SJSA1 (cell line): ENCODE measurements at regions not wholly inside any gene's neighbourhood (a gene's known extent, or its start where the extent isn't known, plus 50 kb on each side); places are given as distances from the start of the nearest gene placed in this dataset.

Experiments used
- DNase-seq, 2 experiments: peaks; one replicate each; pipeline ENCODE4 v3.0.0-alpha.2; 2015 to 2020; ENCODE audit warnings: low spot score in 2 of 2, low read depth in 1 of 2
- H3K27ac ChIP-seq: fragments of 250-450 bp; sonication (Bioruptor Pico); 2 replicates; pipeline ENCODE4 v1.5.1; 2020; ENCODE audit warnings: mild to moderate bottlenecking, moderate library complexity
- H3K27me3 ChIP-seq: fragments of 250-450 bp; sonication (Bioruptor Pico); replicated peaks from 2 replicates; pipeline ENCODE4 v1.5.1; 2020; ENCODE audit warnings: mild to moderate bottlenecking, moderate library complexity
- H3K36me3 ChIP-seq: fragments of 250-450 bp; sonication (Bioruptor Pico); 2 replicates; pipeline ENCODE4 v1.5.1; 2020; ENCODE audit warnings: mild to moderate bottlenecking
- H3K4me1 ChIP-seq: fragments of 250-450 bp; sonication (Bioruptor Pico); replicated peaks from 2 replicates; pipeline ENCODE4 v1.6.1; 2021; ENCODE audit warnings: mild to moderate bottlenecking
- H3K4me3 ChIP-seq: fragments of 250-450 bp; sonication (Bioruptor Pico); 2 replicates; pipeline ENCODE4 v1.5.1; 2020; ENCODE audit warnings: mild to moderate bottlenecking
- H3K9me3 ChIP-seq: fragments of 250-450 bp; sonication (Bioruptor Pico); replicated peaks from 2 replicates; pipeline ENCODE4 v1.5.1; 2020; ENCODE audit warnings: mild to moderate bottlenecking

DNA sequence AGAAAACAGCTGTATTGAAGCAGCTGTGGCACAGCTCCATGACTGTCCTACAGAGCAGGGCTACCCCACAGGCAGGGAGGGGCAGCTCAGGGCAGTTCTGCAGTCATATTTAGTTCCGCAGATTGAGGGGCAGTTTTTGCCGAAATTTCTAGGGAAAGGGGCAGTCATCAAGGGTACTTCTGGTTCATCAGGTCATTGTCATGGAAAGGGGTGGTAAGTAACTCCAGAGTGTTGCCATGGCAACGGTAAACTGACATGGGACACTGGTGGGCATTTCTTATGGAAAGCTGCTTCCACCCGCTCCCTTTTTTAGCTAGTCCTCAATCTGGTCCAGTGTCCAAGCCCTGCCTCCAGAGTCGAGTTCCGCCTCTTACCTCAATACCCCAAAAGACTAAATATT lies 702.8 kb downstream of the LIG4 start:
- Histone ChIP-seq H3K36me3 (no peaks in the 10 kb centered on the region), H3K27ac (no peak overlapping the region), H3K27me3 (no peaks in the 10 kb centered on the region), H3K9me3 (no peaks in the 10 kb centered on the region), H3K4me3 (no peak overlapping the region), H3K4me1 (peaks cover 19% of the 10 kb centered on the region)
- DNase-seq, result no peak

DNA sequence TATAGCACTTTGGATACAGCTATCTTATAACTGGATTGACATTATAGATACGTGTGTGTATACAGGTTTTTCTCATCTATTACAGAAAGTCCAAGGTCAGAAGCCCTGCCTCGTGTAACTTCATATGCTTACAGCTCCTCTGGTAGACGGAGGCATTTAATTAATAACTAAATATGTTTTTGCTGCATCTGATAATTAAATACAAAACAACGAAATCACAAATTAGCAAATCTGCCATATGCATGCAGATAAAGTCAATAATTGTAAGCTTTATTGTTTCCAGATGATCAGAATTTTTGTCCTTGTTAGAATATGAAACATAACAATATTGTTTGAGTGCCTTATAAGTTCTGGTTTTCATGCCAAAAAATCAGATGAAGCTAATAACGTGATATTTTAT lies 717.7 kb downstream of the LIG4 start:
- Histone ChIP-seq H3K36me3 (no peaks in the 10 kb centered on the region), H3K9me3 (no peaks in the 10 kb centered on the region), H3K27me3 (no peaks in the 10 kb centered on the region), H3K27ac (no peak overlapping the region), H3K4me3 (no peak overlapping the region), H3K4me1 (no peaks in the 10 kb centered on the region)
- DNase-seq, result no peak

DNA sequence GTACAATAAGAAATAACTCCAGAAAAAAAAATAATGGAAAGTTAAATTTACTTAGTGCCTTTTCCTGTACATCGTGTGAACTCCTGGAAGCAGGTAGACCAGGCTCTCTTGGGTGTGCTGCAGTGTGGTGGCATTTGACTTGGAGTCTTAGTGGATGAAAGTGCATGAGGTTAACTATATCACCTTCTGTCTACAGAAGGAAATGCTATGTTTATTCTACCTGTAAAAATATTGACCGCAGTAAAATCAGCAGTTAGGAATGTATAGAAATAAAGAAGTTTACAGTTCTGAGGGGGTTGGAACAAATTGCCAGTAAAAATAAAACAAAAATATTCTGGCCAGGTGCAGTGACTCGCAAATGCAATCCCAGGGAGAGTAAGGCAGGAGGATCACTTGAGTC lies 722.1 kb downstream of the LIG4 start:
- no peaks in the 10 kb centered on the region for H3K27me3 ChIP-seq
- no peak overlapping the region for H3K27ac ChIP-seq
- no peaks in the 10 kb centered on the region for H3K4me1 ChIP-seq
- no peak overlapping the region for H3K4me3 ChIP-seq
- DNase-seq, result no peak
- no peaks in the 10 kb centered on the region; the same call in 1 of the 2 replicates for H3K9me3 ChIP-seq
- no peaks in the 10 kb centered on the region for H3K36me3 ChIP-seq

DNA sequence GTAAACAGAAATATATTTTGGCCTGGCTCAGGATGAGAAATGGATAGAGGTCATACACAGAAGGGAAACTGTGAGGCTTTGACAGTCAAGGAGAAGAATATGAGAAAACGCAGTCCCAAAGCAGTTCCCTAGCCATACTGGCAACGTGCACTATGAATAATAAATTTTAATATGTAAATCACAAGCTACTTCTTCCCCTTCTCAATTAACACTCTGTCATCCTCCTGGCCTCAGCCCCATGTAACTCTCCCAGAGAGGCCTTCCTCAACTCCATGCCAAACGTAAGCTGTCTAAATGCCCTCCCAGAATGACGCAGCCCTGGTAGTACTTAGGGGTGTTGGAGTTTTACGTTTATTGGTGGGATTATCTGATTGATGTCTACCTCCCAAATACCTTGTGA lies 732.6 kb downstream of the LIG4 start:
- Histone ChIP-seq H3K36me3 (no peaks in the 10 kb centered on the region), H3K27me3 (no peaks in the 10 kb centered on the region; the same call in 1 of the 2 replicates), H3K27ac (no peak overlapping the region), H3K4me1 (no peaks in the 10 kb centered on the region), H3K4me3 (no peak overlapping the region), H3K9me3 (0 out of 2 replicates have a peak, but pooled peaks cover 3% of the 10 kb centered on the region)
- DNase-seq, result no peak

DNA sequence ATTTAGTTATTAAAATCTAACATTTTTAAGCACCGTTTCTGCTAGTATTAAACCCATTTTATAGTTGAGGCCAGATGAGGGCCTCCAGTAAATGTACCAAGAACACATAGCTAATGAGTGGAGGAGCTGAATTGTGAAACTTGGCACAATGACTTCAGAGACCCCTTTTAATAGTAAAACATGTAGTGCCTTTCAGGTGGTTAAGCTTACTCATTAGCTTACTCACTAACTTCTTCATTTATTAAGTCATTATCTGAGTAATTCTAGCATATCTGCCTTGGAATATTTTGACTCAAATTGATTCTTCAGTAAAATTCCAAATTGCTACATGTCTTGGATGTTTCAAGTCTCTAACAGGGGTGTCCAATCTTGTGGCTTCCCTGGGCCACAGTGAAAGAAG lies 735.2 kb downstream of the LIG4 start:
- no peaks in the 10 kb centered on the region for H3K9me3 ChIP-seq
- H3K4me3 ChIP-seq, result no peak overlapping the region
- H3K36me3 ChIP-seq, result no peaks in the 10 kb centered on the region
- DNase-seq, result no peak
- peaks cover 2% of the 10 kb centered on the region; the same call in 1 of the 2 replicates for H3K27me3 ChIP-seq
- H3K27ac ChIP-seq, result no peak overlapping the region
- H3K4me1 ChIP-seq, result no peaks in the 10 kb centered on the region

DNA sequence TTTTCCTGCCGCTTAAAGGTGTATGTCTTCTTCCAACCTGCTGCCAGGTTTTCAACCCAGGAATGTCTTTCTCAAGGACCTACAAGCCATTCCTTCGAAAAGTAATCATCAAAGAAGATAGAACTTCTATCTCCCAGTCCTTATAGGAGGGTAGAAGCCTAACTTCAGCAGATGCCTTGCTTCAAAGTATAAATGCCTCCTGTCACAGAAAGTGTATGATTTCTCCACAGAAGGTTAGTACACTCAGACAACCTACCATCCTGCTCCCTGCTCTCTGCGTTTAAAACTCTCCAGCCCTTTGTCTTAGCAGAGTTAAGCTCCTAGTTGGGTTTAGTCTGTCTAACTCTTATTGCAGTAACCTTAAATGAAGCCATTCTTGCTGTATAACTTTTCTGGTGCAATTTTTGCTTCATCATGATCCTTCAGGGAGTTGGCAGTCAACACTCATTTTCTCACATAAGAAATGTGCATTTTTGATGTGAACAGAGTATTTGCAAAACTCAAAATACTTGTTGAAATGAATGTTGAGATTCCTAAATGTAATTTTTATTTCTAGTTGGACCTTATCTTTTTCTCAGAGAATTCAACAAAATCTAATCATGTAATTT lies 737.5 kb downstream of the LIG4 start:
- Histone ChIP-seq H3K9me3 (no peaks in the 10 kb centered on the region), H3K27ac (no peak overlapping the region), H3K4me1 (no peaks in the 10 kb centered on the region), H3K27me3 (peaks cover 3% of the 10 kb centered on the region; the same call in 1 of the 2 replicates), H3K36me3 (no peaks in the 10 kb centered on the region), H3K4me3 (no peak overlapping the region)
- DNase-seq, result no peak

DNA sequence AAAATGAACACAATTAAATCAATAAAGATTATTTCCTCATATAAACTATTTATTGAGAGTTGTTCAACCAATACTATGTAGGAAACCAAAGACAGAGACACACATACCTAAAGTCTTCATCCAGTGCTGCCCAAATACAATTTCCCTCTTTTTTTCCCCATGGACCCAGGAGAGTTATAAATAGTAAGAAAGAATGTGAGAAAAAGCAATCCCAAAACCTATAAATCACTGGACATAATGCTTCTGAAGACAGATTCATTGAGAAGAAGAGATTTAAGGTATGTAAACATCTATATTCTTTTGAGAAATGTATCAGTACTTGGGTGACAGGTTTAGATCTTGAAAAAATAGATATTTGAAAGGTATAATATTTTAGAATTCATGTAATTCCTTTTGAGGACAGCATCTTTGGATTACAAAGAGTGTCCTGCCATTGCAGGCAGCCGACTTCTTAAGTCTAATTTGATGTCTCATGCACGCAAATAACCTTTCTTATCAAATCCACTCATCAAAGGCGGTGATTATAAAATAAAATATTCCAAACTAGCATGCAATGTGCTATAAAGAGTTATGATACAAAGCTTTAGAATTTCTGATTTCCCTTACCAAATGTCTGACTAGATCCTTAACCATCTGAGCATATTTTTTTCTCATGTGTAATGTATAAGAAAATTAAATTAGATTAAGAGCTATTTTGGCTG lies 739.4 kb downstream of the LIG4 start:
- Histone ChIP-seq H3K9me3 (no peaks in the 10 kb centered on the region), H3K4me1 (no peaks in the 10 kb centered on the region), H3K4me3 (no peak overlapping the region), H3K27ac (no peak overlapping the region), H3K27me3 (peaks cover 3% of the 10 kb centered on the region; the same call in 1 of the 2 replicates), H3K36me3 (no peaks in the 10 kb centered on the region)
- DNase-seq, result no peak

DNA sequence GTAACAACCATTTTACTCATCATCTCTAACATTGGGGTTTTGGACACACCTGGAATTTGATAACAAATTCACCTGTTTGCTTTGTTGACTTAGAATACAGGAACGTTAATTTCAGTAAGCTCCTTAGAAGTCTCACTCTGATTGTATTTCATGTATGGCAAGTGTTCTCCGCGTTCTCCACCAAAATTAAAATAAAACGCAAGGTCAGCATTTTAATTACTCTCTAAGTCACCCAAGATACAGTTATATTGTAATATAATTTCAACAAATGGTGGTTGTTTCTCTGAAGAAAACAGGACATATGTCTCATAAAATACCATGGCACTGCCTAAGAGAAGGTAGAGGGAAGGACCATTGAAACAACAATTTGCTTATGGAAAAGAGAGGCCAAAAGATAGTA lies 742.1 kb downstream of the LIG4 start:
- no peaks in the 10 kb centered on the region for H3K36me3 ChIP-seq
- no peaks in the 10 kb centered on the region for H3K4me1 ChIP-seq
- no peak for DNase-seq
- H3K27ac ChIP-seq, result no peak overlapping the region
- H3K9me3 ChIP-seq, result no peaks in the 10 kb centered on the region
- H3K4me3 ChIP-seq, result no peak overlapping the region
- H3K27me3 ChIP-seq, result 0 out of 2 replicates have a peak, but pooled peaks cover 3% of the 10 kb centered on the region

DNA sequence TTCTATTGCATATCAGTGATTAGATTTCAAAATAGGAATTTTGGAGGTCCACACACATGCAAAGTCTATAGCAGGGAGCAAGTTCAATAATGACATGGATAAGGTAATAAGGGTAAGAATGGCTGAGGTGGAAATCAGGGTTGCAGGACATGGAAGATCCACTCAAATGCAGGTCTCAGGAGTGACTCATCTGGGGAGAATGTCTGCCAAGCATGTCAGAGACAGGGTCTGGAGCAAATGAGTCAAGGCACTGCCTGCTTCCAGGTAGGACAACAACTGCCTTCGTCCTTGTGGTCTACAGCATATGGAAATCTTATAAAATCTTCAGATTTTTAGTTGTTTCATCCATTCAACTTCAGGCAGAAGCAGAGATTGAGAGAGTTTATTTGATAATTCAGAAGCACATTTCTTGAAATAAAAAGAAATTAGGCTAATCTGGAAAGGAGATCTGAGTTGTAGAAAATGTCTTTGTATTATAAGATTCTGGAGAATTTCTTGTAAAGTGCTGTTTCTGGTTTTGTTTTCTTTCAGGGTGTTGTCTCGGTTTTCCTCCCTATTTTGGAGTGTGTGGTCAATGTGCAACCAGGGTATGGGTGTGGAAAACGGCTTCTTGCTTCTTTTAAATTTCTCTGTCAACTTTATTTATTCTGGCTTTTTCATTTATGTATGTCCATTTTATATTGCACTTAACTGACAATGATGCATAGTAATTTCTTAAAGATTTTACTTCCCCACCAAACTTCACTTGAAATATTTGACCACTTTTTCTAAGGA lies 748.8 kb downstream of the LIG4 start:
- Histone ChIP-seq H3K27ac (peak overlapping the region; percentile 24), H3K9me3 (no peaks in the 10 kb centered on the region; the same call in 1 of the 2 replicates), H3K27me3 (no peaks in the 10 kb centered on the region), H3K36me3 (no peaks in the 10 kb centered on the region), H3K4me3 (no peak overlapping the region), H3K4me1 (peaks cover 21% of the 10 kb centered on the region)
- DNase-seq, result peak; percentile 31 to 63

DNA sequence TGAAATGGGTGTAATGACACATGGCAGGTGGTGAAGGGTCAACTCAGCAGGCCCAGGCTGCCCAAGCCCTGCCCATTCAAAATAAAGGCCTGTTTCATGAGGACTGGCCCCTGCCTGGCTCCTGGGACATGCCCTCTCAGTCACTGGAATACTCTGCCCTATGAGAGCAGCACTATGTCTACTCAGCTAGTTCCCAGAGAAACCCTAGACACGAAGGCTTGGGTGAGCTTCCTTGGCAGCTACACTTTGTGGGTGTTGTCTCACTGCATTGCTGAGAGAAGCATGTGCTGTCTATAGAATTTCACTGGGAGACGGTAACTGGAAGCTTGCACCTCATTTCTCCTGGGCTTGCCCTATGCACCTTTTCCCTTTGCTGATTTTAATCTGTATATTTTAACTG lies 752.8 kb downstream of the LIG4 start:
- no peak for DNase-seq
- no peak overlapping the region for H3K4me3 ChIP-seq
- H3K27ac ChIP-seq, result no peak overlapping the region
- peaks cover 48% of the 10 kb centered on the region for H3K4me1 ChIP-seq
- H3K36me3 ChIP-seq, result no peaks in the 10 kb centered on the region
- H3K9me3 ChIP-seq, result no peaks in the 10 kb centered on the region; the same call in 1 of the 2 replicates
- no peaks in the 10 kb centered on the region for H3K27me3 ChIP-seq

DNA sequence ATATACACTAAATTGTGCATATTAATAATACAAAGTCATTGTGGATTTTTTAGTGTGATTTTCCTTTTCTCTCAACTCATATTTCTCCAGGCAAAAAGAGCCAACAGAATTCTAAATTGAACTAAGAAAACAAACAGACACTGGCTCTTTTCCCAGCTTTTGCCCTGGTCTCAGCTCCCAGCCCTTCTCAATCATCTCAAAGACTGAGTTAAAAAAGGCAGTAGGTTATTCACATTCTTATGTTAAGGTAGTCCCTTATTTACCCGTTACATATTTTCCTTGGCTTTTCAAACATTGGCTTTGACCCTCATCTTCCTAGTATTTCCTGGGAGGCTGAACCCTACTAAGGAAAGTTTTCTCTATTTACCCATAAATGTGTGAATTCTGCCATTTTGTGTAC lies 753.6 kb downstream of the LIG4 start:
- no peak for DNase-seq
- Histone ChIP-seq H3K27me3 (no peaks in the 10 kb centered on the region), H3K36me3 (no peaks in the 10 kb centered on the region), H3K27ac (no peak overlapping the region), H3K4me3 (no peak overlapping the region), H3K9me3 (no peaks in the 10 kb centered on the region; the same call in 1 of the 2 replicates), H3K4me1 (peaks cover 46% of the 10 kb centered on the region)

DNA sequence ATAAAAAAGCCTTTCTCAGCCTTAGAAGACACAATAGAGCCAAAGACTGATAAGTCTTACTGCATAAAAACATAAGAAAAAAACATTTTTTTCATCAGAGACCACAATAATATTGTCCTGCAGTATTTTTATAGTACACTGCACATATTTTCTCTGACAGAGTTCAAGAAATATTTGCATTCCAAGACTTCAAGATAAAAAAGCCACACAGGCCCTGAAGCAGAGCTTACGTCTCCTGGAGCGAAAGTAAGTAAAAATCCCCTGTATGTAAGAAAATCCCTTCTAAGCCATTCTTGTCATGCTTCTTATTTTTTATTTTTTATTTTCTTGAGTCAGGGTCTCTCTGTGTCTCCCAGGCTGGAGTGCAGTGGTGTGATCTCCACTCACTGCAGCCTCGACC lies 755.9 kb downstream of the LIG4 start:
- H3K27ac ChIP-seq, result peak overlapping the region; percentile 40
- H3K27me3 ChIP-seq, result no peaks in the 10 kb centered on the region
- no peak overlapping the region for H3K4me3 ChIP-seq
- DNase-seq, result peak in 1 of 2 experiments; percentile 61
- no peaks in the 10 kb centered on the region for H3K36me3 ChIP-seq
- H3K9me3 ChIP-seq, result peaks cover under 1% of the 10 kb centered on the region; the same call in 1 of the 2 replicates
- peaks cover 32% of the 10 kb centered on the region for H3K4me1 ChIP-seq

DNA sequence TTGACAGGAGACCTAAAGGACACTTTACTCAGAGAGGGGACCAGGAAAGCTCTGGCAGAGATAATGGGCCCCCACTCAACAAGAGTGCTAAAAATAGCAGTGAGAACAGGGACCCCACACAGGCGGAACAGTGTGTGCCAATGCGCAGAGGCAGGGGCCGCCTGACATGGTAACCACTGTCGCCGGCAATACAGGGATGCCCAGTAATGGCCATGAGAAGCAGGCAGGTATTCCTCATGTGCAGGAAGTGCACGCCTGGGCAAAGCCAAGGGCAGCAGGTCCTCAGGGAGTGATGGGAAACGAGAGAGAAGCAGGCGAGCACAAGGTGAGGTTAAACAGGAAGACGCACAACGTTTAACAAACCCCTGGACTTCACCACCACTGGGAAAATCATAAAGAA lies 757.1 kb downstream of the LIG4 start:
- Histone ChIP-seq H3K27me3 (no peaks in the 10 kb centered on the region), H3K36me3 (no peaks in the 10 kb centered on the region), H3K4me3 (no peak overlapping the region), H3K4me1 (peaks cover 32% of the 10 kb centered on the region), H3K9me3 (peaks cover 9% of the 10 kb centered on the region), H3K27ac (no peak overlapping the region)
- no peak for DNase-seq

DNA sequence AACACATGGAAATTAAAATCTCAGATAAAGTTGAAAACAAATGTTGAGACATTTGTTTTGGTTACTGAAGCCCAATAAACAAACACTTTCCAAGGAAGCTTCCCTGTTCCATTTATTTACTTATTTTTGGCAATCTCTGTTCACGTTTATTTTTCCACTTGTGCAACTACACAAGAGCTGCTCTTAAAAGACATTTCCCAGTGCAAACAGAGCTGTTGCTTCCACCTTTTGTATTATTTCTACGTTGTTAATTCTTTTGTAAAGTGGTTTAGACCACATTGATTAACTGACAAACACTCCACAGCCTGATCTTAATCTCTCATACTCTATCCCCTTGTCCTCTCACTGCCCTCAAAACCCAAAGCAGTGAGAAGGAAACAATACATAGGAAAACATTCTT lies 757.6 kb downstream of the LIG4 start:
- Histone ChIP-seq H3K27me3 (no peaks in the 10 kb centered on the region), H3K4me1 (peaks cover 32% of the 10 kb centered on the region), H3K36me3 (no peaks in the 10 kb centered on the region), H3K9me3 (peaks cover 13% of the 10 kb centered on the region), H3K4me3 (no peak overlapping the region), H3K27ac (no peak overlapping the region)
- no peak for DNase-seq
